SK-N-SH treated with all-trans-retinoic acid at 6 μM for 48 hours (cell line): ENCODE measurements at regions not wholly inside any gene's neighbourhood (a gene's known extent, or its start where the extent isn't known, plus 50 kb on each side); places are given as distances from the start of the nearest gene placed in this dataset.

ENCODE experiments used
- ATAC-seq: fragments of 200-7000 bp; cut with Tn5 transposase; 3 replicates; pipeline ENCODE4 v1.9.1; 2020; ENCODE audit warnings: mild to moderate bottlenecking, moderate library complexity
- ARNTL ChIP-seq: fragments of 450-650 bp; formaldehyde crosslinking; IDR thresholded peaks from 2 replicates; pipeline ENCODE4 v1.5.0; 2020; ENCODE audit warnings: low read depth, mild to moderate bottlenecking, moderate library complexity, borderline replicate concordance
- BACH2 ChIP-seq: fragments of 250-450 bp; sonication (Bioruptor Pico); IDR thresholded peaks from 2 replicates; pipeline ENCODE4 v1.9.0; 2021; ENCODE audit warnings: mild to moderate bottlenecking, borderline replicate concordance
- CSDC2 ChIP-seq: fragments of 250-450 bp; sonication (Bioruptor Pico); IDR thresholded peaks from 2 replicates; pipeline ENCODE4 v1.5.0; 2020; ENCODE audit warnings: mild to moderate bottlenecking, moderate library complexity
- ESRRG ChIP-seq: fragments of 250-450 bp; sonication (Bioruptor Pico); IDR thresholded peaks from 2 replicates; pipeline ENCODE4 v1.6.1; 2021; ENCODE audit warnings: mild to moderate bottlenecking
- GLIS3 ChIP-seq: fragments of 250-450 bp; sonication (Bioruptor Pico); IDR thresholded peaks from 2 replicates; pipeline ENCODE4 v1.5.0; 2020; ENCODE audit warnings: mild to moderate bottlenecking, moderate library complexity
- ISL1 ChIP-seq: fragments of 250-450 bp; sonication (Bioruptor Pico); IDR thresholded peaks from 2 replicates; pipeline ENCODE4 v2.1.2; 2022; ENCODE audit warnings: mild to moderate bottlenecking, moderate library complexity
- OSR1 ChIP-seq: fragments of 250-450 bp; sonication (Bioruptor Pico); IDR thresholded peaks from 2 replicates; pipeline ENCODE4 v1.8.0; 2022; ENCODE audit warnings: moderate library complexity, mild to moderate bottlenecking, inconsistent platforms
- PATZ1 ChIP-seq: fragments of 250-450 bp; sonication (Bioruptor Pico); IDR thresholded peaks from 2 replicates; pipeline ENCODE4 v1.8.0; 2020; ENCODE audit warnings: mild to moderate bottlenecking, moderate library complexity, borderline replicate concordance
- POU6F1 ChIP-seq: fragments of 250-450 bp; sonication (Bioruptor Pico); IDR thresholded peaks from 2 replicates; pipeline ENCODE4 v1.8.0; 2021; ENCODE audit warnings: low read depth, mild to moderate bottlenecking, moderate library complexity, borderline replicate concordance
- PPARA ChIP-seq: fragments of 250-450 bp; sonication (Bioruptor Pico); IDR thresholded peaks from 2 replicates; pipeline ENCODE4 v1.5.0; 2020; ENCODE audit warnings: mild to moderate bottlenecking, borderline replicate concordance
- RARB ChIP-seq: fragments of 250-450 bp; sonication (Bioruptor Pico); IDR thresholded peaks from 2 replicates; pipeline ENCODE4 v1.8.0; 2021; ENCODE audit warnings: mild to moderate bottlenecking, moderate library complexity
- SNAI2 ChIP-seq: fragments of 250-450 bp; sonication (Bioruptor Pico); IDR thresholded peaks from 2 replicates; pipeline ENCODE4 v1.5.0; 2020; ENCODE audit warnings: mild to moderate bottlenecking, moderate library complexity
- TOX ChIP-seq: fragments of 250-450 bp; sonication (Bioruptor Pico); IDR thresholded peaks from 2 replicates; pipeline ENCODE4 v1.8.0; 2021; ENCODE audit warnings: mild to moderate bottlenecking, moderate library complexity, borderline replicate concordance
- TSHZ2 ChIP-seq: fragments of 250-450 bp; sonication (Bioruptor Pico); IDR thresholded peaks from 2 replicates; pipeline ENCODE4 v1.5.0; 2020; ENCODE audit warnings: mild to moderate bottlenecking, moderate library complexity
- ZC3H10 ChIP-seq: fragments of 250-450 bp; sonication (Bioruptor Pico); IDR thresholded peaks from 2 replicates; pipeline ENCODE4 v1.5.1; 2021; ENCODE audit warnings: mild to moderate bottlenecking, moderate library complexity
- ZFP3 ChIP-seq: fragments of 250-450 bp; sonication (Bioruptor Pico); IDR thresholded peaks from 2 replicates; pipeline ENCODE4 v1.5.0; 2020; ENCODE audit warnings: mild to moderate bottlenecking, moderate library complexity
- ZFP30 ChIP-seq: fragments of 450-650 bp; formaldehyde crosslinking; IDR thresholded peaks from 2 replicates; pipeline ENCODE4 v1.5.0; 2022; ENCODE audit warnings: mild to moderate bottlenecking, moderate library complexity
- ZNF565 ChIP-seq: fragments of 450-650 bp; formaldehyde crosslinking; conservative IDR thresholded peaks from 2 replicates; pipeline ENCODE4 v1.5.0; 2020; ENCODE audit warnings: low read depth, mild to moderate bottlenecking, moderate library complexity
- TF ChIP-seq, protein P1 (sequence below): fragments of 250-450 bp; sonication (Bioruptor Pico); IDR thresholded peaks from 2 replicates; pipeline ENCODE4 v1.5.1; 2021; ENCODE audit warnings: mild to moderate bottlenecking, moderate library complexity
- TF ChIP-seq, protein P2 (sequence below): fragments of 250-450 bp; sonication (Bioruptor Pico); IDR thresholded peaks from 2 replicates; pipeline ENCODE4 v1.5.1; 2020; ENCODE audit warnings: low read depth, mild to moderate bottlenecking, moderate library complexity

- TF ChIP-seq, protein P1, sequence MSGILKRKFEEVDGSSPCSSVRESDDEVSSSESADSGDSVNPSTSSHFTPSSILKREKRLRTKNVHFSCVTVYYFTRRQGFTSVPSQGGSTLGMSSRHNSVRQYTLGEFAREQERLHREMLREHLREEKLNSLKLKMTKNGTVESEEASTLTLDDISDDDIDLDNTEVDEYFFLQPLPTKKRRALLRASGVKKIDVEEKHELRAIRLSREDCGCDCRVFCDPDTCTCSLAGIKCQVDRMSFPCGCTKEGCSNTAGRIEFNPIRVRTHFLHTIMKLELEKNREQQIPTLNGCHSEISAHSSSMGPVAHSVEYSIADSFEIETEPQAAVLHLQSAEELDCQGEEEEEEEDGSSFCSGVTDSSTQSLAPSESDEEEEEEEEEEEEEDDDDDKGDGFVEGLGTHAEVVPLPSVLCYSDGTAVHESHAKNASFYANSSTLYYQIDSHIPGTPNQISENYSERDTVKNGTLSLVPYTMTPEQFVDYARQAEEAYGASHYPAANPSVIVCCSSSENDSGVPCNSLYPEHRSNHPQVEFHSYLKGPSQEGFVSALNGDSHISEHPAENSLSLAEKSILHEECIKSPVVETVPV (CRISPR knock-in tag) = no peak
- TF ChIP-seq OSR1 (CRISPR knock-in tag) = no peak
- TF ChIP-seq PPARA (CRISPR knock-in tag) = no peak
- no peak for TF ChIP-seq ARNTL
- no peak for ATAC-seq
Observed at GRCh38 chr3:16119887-16120286, 54.6 kb upstream of the GALNT15 start.

GRCh38 chr3:16121391-16121790 lies 53.1 kb upstream of the GALNT15 start:
- TF ChIP-seq TOX (CRISPR knock-in tag) (no peak), GLIS3 (CRISPR knock-in tag) (no peak), ESRRG (CRISPR knock-in tag) (no peak), SNAI2 (CRISPR knock-in tag) (no peak), ZNF565 (CRISPR knock-in tag) (no peak), OSR1 (CRISPR knock-in tag) (no peak), POU6F1 (CRISPR knock-in tag) (no peak), CSDC2 (no peak), ISL1 (CRISPR knock-in tag) (no peak), ARNTL (no peak), ZFP3 (CRISPR knock-in tag) (no peak)
- TF ChIP-seq, protein P2, sequence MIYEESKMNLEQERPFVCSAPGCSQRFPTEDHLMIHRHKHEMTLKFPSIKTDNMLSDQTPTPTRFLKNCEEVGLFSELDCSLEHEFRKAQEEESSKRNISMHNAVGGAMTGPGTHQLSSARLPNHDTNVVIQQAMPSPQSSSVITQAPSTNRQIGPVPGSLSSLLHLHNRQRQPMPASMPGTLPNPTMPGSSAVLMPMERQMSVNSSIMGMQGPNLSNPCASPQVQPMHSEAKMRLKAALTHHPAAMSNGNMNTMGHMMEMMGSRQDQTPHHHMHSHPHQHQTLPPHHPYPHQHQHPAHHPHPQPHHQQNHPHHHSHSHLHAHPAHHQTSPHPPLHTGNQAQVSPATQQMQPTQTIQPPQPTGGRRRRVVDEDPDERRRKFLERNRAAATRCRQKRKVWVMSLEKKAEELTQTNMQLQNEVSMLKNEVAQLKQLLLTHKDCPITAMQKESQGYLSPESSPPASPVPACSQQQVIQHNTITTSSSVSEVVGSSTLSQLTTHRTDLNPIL = no peak
- no peak for ATAC-seq

DNA sequence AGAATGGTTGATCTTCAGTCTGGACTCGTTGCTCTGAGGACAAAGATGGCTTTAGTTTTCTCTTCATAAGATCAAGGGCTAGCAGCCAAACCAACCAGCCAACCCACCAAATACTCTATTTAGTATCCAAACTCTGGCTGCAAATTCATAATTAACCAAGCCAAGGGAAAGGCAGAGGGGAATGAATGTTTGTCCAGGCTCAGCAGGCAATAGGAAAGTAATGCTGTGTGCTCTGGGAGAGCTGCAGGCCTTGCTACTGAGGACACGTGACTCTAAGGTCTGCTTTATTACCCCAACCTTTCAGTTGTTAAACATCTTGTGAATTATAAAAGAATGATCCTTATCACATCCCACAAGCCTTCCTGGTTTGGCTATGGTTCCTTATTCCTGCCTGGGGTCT lies 52.3 kb upstream of the GALNT15 start:
- no peak for TF ChIP-seq ESRRG (CRISPR knock-in tag)
- TF ChIP-seq ZC3H10 (CRISPR knock-in tag) = no peak
- TF ChIP-seq SNAI2 (CRISPR knock-in tag) = no peak
- TF ChIP-seq BACH2 = no peak
- TF ChIP-seq POU6F1 (CRISPR knock-in tag) = no peak
- no peak for TF ChIP-seq TOX (CRISPR knock-in tag)
- TF ChIP-seq, protein P2 = no peak
- no peak for TF ChIP-seq ARNTL
- no peak for TF ChIP-seq RARB (CRISPR knock-in tag)
- TF ChIP-seq TSHZ2 (CRISPR knock-in tag) = no peak
- TF ChIP-seq, all 23 proteins: peak for 0
- ATAC-seq = no peak

GRCh38 chr3:16122661-16123060 lies 51.8 kb upstream of the GALNT15 start:
- no peak for ATAC-seq
- no peak for TF ChIP-seq GLIS3 (CRISPR knock-in tag)
- no peak for TF ChIP-seq OSR1 (CRISPR knock-in tag)
- TF ChIP-seq ZFP30 (CRISPR knock-in tag) = no peak
- TF ChIP-seq PATZ1 (CRISPR knock-in tag) = no peak
- TF ChIP-seq CSDC2 = no peak
- TF ChIP-seq TSHZ2 (CRISPR knock-in tag) = no peak
- TF ChIP-seq BACH2 = no peak
- TF ChIP-seq ZFP3 (CRISPR knock-in tag) = no peak
- TF ChIP-seq ISL1 (CRISPR knock-in tag) = no peak
- TF ChIP-seq PPARA (CRISPR knock-in tag) = no peak
- no peak for TF ChIP-seq SNAI2 (CRISPR knock-in tag)
